CMK (cell line): ENCODE measurements at regions not wholly inside any gene's neighbourhood (a gene's known extent, or its start where the extent isn't known, plus 50 kb on each side); places are given as distances from the start of the nearest gene placed in this dataset.
"Not testable (repeated sequence)": the region's sequence is repeated elsewhere in the genome, so short reads cannot be mapped to it uniquely, and the experiment has no call there.

Source experiments
- DNase-seq: peaks from one replicate; pipeline ENCODE4 v3.0.0-alpha.2; 2010; ENCODE audit warnings: low read depth

GRCh38 chr10:27388761-27389399 lies 115.2 kb upstream of the RAB18 start:
- DNase-seq: no peak

- no peak for DNase-seq
Observed at GRCh38 chr10:27383595-27384542, 120.2 kb upstream of the RAB18 start.

GRCh38 chr10:27382176-27382575 lies 121.9 kb upstream of the RAB18 start:
- DNase-seq: no peak

GRCh38 chr10:27380929-27381358 lies 123.2 kb upstream of the RAB18 start:
- no peak for DNase-seq

- not testable (repeated sequence) for DNase-seq
Observed at GRCh38 chr10:27379041-27379440, 125.1 kb upstream of the RAB18 start.

GRCh38 chr10:27373566-27374160 lies 130.4 kb upstream of the RAB18 start:
- no peak for DNase-seq

GRCh38 chr10:27372095-27372494 lies 131.5 kb upstream of the ACBD5 start:
- no peak for DNase-seq

GRCh38 chr10:27371375-27371774 lies 130.8 kb upstream of the ACBD5 start:
- DNase-seq: not testable (repeated sequence)

- DNase-seq: no peak
Observed at GRCh38 chr10:27369880-27370279, 129.3 kb upstream of the ACBD5 start.

GRCh38 chr10:27368706-27369105 lies 128.1 kb upstream of the ACBD5 start:
- no peak for DNase-seq

GRCh38 chr10:27366769-27367168 lies 126.2 kb upstream of the ACBD5 start:
- DNase-seq: no peak

- DNase-seq: no peak
Observed at GRCh38 chr10:27364028-27364427, 123.4 kb upstream of the ACBD5 start.

- peak; percentile 65 for DNase-seq
Observed at GRCh38 chr10:27360581-27361172, 120.1 kb upstream of the ACBD5 start.

GRCh38 chr10:27359792-27360355 lies 119.3 kb upstream of the ACBD5 start:
- no peak for DNase-seq

GRCh38 chr10:27356738-27357137 lies 116.1 kb upstream of the ACBD5 start:
- no peak for DNase-seq

GRCh38 chr10:27355918-27356573 lies 115.4 kb upstream of the ACBD5 start:
- DNase-seq: no peak

GRCh38 chr10:27354643-27355270 lies 114.2 kb upstream of the ACBD5 start:
- peak; percentile 21 for DNase-seq

GRCh38 chr10:27354100-27354499 lies 113.5 kb upstream of the ACBD5 start:
- DNase-seq: not testable (repeated sequence)

- DNase-seq: no peak
Observed at GRCh38 chr10:27349987-27350386, 109.4 kb upstream of the ACBD5 start.

GRCh38 chr10:27347827-27348207 lies 107.2 kb upstream of the ACBD5 start:
- DNase-seq: not testable (repeated sequence)

- DNase-seq: no peak
Observed at GRCh38 chr10:27345455-27345920, 104.9 kb upstream of the ACBD5 start.
